OCI-LY7 (cell line): ENCODE measurements at regions not wholly inside any gene's neighbourhood (a gene's known extent, or its start where the extent isn't known, plus 50 kb on each side); places are given as distances from the start of the nearest gene placed in this dataset.

Source experiments
- EZH2phosphoT487 ChIP-seq: fragments of 200-600 bp; sonication (generic); IDR thresholded peaks from 2 replicates; pipeline ENCODE4 v1.6.1; 2018; ENCODE audit warnings: low read depth, borderline replicate concordance, mild to moderate bottlenecking, mixed run types, antibody characterized with exemption, low read length, moderate library complexity, mixed read lengths
- TF ChIP-seq, protein P1 (sequence below): fragments of 200-600 bp; sonication (generic); conservative IDR thresholded peaks from 2 replicates; pipeline ENCODE4 v1.5.1; 2014; ENCODE audit warnings: mild to moderate bottlenecking, antibody characterized with exemption, low read length, moderate library complexity, mixed read lengths

DNA sequence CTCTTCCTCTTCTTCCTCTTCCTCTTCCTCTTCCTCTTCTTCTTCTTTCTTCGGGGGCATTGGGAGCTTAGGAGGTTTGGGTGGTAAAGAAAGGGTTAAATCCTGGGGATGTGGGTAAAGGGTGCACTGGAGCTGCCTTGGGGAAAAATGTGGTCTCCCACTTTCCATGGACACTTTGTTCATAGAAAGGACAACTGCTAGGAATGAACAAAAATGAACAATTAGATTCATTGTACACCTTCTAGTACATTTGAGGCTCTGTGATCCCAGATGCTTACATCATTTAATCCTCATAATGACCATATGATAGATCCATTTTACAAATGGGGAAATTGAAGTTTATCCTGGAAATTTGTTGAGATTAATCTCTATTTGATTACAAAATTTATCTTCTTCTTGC lies 699.7 kb downstream of the TUSC7 start:
- TF ChIP-seq, protein P1, sequence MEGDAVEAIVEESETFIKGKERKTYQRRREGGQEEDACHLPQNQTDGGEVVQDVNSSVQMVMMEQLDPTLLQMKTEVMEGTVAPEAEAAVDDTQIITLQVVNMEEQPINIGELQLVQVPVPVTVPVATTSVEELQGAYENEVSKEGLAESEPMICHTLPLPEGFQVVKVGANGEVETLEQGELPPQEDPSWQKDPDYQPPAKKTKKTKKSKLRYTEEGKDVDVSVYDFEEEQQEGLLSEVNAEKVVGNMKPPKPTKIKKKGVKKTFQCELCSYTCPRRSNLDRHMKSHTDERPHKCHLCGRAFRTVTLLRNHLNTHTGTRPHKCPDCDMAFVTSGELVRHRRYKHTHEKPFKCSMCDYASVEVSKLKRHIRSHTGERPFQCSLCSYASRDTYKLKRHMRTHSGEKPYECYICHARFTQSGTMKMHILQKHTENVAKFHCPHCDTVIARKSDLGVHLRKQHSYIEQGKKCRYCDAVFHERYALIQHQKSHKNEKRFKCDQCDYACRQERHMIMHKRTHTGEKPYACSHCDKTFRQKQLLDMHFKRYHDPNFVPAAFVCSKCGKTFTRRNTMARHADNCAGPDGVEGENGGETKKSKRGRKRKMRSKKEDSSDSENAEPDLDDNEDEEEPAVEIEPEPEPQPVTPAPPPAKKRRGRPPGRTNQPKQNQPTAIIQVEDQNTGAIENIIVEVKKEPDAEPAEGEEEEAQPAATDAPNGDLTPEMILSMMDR: no peak
- TF ChIP-seq EZH2phosphoT487: no peak
